UCSD-AML1 (cell line): ENCODE measurements at regions not wholly inside any gene's neighbourhood (a gene's known extent, or its start where the extent isn't known, plus 50 kb on each side); places are given as distances from the start of the nearest gene placed in this dataset.

Experiments
- DNase-seq: peaks from one replicate; lab custom pipeline; 2025; ENCODE audit not compliant: unreplicated experiment; lab: John Stamatoyannopoulos, UW

DNA sequence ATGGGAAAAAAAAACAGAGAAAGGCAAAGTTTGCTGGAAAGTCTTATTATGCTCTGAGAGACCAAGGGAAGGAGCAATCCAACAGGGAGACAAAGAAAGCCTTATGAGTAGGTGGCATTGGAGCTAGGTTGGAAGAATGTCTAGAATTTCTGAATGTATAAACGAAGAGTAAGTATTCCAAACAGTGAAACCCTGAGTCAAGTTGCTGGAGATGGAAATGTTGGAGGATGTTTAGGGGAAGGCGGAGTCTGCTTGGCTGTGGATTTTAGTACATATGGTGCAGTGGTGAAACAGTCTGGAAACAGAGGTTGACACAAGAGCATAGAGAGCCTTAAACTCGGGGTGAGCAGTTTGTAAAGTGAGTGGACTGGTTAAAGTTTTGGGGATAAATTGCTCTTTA, 314.8 kb upstream of the CADM1 start:
- DNase-seq: no peak

GRCh38 chr11:115817844-115818468, 313.7 kb upstream of the CADM1 start:
- no peak for DNase-seq

DNA sequence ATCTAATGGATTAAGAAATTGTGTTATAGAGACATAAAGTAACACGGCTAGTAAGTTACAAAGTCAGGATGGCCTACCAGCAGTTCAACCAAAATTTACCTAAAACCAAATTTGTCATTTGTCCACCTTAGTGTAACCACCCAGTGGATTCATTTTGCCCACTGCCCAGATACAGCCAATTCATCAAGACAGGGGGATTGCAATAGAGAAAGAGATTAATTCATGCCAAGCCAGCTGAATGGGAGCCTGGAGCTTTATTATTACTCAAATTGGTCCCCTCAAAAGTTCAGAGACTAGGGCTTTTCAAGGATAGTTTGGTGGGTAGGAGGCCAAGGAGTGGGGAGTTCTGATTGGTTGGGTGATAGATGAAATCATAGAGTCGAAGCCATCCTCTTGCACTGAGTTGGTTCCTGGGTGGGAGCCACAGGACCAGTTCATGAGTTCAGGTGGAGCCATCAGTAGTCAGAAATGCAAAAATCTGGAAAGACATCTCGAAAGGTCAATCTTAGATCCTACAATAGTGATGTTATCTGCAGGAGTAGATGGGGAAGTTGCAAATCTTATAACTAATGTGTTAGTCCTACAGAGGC, 304.2 kb upstream of the CADM1 start:
- no peak for DNase-seq

DNA sequence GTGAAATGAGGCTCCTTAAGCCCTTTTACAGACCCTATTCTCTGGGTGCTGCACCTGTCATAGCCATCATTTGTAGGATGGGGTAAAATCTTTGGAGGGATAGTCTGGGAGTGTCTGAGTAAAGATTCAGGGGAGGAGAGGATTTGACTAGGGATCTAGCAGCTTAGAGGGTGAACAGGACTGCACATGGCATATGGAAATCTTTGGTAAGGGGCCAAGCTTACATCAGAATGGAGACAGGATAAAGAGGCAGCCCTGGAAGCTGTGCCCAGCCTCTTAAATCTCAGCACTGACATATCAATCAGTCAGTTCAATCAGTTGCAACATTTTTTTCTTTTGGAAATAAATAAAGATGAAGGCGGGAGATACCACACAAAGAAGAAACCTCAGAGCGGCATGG, 301.8 kb upstream of the CADM1 start:
- DNase-seq: no peak

GRCh38 chr11:115803073-115803740, 299.0 kb upstream of the CADM1 start:
- DNase-seq: no peak

GRCh38 chr11:115802641-115803040, 298.4 kb upstream of the CADM1 start:
- DNase-seq: no peak

DNA sequence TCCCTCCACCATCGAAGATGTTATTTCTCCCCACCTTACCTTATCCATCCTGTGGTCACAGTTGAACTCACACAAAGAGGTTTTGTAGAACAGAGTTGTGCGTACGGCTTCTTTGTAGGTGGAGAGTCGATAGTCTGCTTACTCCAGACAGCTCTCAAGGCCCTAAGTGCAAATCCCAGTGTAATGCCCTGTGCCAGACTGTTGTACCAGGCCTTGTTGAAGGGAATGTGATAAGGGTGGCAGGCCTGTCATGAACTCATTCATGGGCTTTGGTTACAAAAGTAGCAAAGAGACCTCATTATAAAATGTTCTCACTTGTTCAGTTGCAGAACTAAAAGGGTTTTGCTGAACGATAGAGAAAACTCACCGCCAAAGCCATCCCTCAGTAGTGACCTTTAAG, 288.7 kb upstream of the CADM1 start:
- DNase-seq: no peak

- no peak for DNase-seq
Measured at GRCh38 chr11:115787302-115787701, 283.1 kb upstream of the CADM1 start.

DNA sequence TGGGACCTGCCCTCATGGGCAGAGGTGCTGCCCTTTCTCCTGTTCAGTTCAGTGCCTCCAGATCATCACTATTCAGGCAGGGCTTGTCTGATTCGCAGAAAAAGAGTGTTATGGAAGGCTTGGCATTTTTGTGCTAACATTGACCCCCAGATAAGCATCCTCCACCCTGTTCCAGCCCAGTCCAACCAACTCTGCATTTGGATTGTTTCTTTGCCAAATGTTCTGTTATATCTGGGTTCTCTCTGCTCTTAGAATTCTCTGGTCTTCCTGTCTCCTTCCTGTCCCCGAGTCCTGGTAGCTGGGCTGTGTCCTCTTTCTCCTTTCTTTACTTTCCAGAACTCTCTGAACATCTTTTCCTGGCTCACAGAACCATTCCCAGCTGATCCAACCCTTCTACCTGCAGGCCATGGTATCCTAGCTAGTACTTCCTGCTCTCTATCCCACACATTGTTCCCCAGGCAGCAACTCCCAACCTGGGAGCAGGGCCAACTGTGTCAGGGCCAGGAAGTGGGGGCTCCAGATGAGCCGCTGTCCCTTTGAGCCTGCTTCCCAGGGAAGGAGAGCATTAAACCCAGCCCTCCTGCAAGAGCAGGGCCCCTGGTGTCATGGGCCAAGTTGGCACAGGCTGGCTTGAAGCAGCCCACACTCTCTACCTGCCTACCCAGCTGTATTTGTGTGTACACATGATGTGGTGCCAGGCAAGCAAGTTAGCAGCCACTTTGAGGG, 280.7 kb upstream of the CADM1 start:
- DNase-seq: no peak

DNA sequence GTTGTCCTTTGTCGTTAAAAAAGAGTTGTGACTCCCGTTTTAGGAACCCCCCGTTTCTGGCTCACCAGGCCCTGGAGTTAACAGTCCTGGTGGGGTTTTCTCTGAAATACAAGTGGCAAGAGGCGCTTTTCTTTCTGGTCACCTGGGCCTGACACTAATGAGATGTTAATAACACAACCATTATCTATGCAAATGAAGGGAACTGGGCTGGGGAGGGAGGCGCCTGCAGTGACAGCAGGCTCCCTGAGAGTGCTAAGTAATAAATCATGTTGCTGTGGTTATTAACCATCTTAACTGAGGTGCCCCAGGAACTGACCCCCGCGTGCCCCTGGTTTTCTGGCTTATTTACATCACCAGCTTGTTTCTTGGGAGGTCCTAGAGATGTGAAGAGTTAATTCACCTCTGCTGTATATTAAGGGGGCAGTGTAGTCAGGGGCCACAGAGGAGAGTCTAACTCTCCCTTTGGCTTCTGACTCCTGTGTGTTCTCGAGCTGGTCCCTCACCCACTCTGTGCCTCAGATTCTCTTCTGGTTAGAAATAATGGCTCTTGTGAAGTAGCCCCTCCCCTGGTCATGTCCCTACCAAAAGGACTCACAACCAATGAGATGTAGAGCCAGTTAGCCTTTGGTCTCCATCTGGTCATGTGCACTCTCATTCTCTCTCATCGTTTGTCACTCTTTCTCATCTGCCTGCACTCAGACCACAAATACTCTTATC, 276.6 kb upstream of the CADM1 start:
- DNase-seq: no peak

DNA sequence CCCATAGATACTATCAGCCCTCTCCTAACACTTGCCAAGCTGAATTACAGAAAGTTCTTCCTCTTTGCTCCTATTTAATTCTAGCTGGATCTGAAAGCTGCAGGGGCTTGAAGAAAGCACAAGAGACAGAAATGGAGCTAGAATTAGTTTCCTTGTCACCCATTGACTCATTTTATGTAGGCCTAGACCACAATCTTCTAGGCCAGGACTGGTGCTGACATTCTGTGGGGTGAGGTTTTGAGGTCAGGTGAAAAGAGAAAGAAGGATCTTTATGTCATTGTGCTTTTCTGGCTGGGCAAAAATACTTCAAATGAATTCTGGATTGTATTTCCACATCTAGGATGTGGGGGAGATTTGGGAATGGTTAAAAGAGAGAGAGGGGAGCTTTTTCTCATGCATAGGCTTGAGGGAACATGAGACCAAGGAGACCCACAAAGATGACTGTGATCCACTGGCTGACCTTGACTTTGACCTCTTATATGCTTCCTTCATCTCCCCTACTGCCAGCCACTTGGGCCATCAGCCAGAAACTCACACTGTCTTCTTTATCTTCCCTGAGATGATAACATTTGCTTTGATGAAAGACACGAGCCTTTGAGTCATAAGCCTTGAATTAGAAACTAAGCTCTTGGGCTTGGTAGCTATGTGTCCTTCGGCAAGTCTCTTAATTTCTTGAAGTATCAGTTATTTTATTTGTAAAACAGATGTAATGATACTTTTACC, 274.9 kb upstream of the CADM1 start:
- no peak for DNase-seq

GRCh38 chr11:115776916-115777315, 272.7 kb upstream of the CADM1 start:
- no peak for DNase-seq

DNA sequence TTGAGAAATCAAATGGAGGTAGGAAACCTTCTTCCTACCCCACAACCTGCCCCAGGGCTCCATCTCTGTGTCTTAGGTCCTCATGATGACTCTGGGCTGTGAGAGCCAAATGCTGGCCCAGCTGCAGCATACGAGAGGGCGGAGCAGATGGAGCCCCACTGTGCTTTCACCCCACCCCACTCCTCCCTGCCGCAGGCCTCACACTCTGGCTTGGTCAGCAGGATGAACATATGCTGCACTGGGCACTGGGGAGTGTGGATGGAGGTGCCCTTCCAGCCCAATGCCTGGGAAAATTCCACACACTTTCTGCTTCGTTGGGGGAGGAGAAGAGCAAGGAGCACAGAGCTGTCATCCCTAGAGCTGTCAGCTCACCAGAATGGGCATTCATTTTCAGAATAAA, 271.6 kb upstream of the CADM1 start:
- no peak for DNase-seq

- DNase-seq: no peak
Measured at GRCh38 chr11:115774756-115775155, 270.5 kb upstream of the CADM1 start.

GRCh38 chr11:115769891-115770290, 265.7 kb upstream of the CADM1 start:
- no peak for DNase-seq

DNA sequence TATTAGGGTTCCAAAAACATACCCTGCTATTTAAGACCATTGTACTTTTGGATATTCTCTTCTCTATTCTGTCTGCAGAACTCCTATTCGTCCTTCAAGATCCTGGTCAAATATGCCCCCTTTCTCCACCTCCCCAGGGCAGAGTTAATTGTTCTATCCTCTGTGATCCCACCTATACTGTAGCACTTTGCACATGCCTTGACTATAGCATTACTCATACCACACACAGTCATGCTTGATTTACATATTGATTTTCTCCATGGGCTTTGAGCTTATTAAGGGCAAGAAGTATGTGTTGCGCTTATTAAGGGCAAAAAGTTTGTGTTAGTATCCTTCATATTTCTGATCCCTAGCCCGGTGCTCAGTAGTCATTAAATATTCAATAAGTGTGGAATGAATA, 263.7 kb upstream of the CADM1 start:
- DNase-seq: no peak

- no peak for DNase-seq
Measured at GRCh38 chr11:115767047-115767802, 263.0 kb upstream of the CADM1 start.

DNA sequence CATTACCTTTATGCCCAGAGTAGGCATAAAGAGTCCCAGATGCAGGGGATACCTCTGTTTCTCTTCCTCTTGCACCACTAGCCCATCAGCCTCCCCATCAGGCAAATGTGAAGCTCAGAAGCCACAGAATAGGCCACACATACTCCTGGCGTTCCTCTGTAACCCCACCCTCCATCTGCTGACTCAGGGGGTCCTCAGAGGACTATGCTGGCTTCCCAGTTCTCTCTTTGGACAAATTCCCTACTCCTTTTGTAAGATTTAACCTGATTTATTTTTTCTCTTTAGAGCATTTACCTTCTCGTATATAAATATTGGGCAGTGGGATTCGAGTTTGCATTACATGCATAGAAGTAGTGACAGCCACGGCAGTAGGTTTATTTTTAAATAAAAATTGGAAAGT, 262.3 kb upstream of the CADM1 start:
- no peak for DNase-seq

DNA sequence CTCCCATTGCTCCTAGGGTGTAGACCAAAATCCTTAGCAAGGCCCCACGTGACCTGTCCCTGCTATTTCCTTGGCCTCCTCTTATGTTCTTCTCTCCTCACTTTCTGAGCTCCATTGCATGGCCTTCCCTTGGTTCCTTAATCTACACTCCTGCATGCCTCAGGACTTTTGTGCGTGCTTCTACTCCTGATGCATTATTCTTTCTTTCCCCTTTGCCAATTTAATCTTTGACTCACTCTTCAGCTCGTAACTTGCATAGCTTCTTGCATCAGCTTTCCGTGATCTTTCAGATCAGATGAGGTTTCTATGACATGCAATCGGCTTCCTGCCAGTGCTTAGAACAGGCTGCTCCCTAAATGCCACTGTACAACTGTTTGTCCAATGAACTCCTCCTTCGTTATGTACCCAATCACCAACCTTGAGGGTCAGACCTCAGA, 261.6 kb upstream of the CADM1 start:
- DNase-seq: no peak

DNA sequence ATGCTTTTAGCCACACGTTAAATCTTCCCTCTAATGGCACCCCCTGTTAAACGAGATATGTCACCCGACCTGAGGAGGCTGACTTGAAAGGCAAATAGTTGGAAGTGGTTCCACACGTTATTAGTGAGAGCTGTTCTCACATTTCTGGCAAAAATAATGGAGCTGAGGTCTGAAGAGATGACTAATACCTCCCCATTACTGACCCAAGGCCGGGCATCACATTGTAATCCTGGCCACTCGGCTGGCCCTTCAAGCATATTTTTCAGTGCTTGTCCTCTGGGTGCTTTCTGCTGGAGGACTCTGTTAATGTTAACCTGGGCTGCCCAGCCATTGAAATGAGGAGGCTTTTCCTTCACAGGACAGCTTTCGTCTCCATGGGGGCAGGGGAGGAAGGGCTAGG, 260.0 kb upstream of the CADM1 start:
- DNase-seq: no peak
